WI38 (cell line): ENCODE measurements at regions not wholly inside any gene's neighbourhood (a gene's known extent, or its start where the extent isn't known, plus 50 kb on each side); places are given as distances from the start of the nearest gene placed in this dataset.

Experiments
- H3K4me3 ChIP-seq: 2 replicates; pipeline ENCODE4 v1.5.1; 2011; ENCODE audit warnings: low read depth, mild to moderate bottlenecking, control low read depth, low read length
- CTCF ChIP-seq: IDR thresholded peaks from 2 replicates; pipeline ENCODE4 v1.5.1; 2012; ENCODE audit warnings: low read depth, mild to moderate bottlenecking, control low read depth, low read length

- TF ChIP-seq CTCF: no peak
- no peak overlapping the region for H3K4me3 ChIP-seq
Observed at GRCh38 chr13:33467556-33467955, 182.0 kb upstream of the STARD13 start.

GRCh38 chr13:33471204-33471603 is 185.6 kb upstream of the STARD13 start:
- no peak overlapping the region for H3K4me3 ChIP-seq
- TF ChIP-seq CTCF: no peak

GRCh38 chr13:33472446-33472845 is 186.9 kb upstream of the STARD13 start:
- TF ChIP-seq CTCF: no peak
- no peak overlapping the region for H3K4me3 ChIP-seq

GRCh38 chr13:33479105-33479504 is 193.6 kb upstream of the STARD13 start:
- H3K4me3 ChIP-seq: no peak overlapping the region
- TF ChIP-seq CTCF: no peak

GRCh38 chr13:33480561-33480960 is 195.0 kb upstream of the STARD13 start:
- TF ChIP-seq CTCF: no peak
- H3K4me3 ChIP-seq: no peak overlapping the region

- no peak for TF ChIP-seq CTCF
Observed at GRCh38 chr13:33483471-33483870, 197.9 kb upstream of the STARD13 start.

GRCh38 chr13:33485247-33485646 is 199.7 kb upstream of the STARD13 start:
- TF ChIP-seq CTCF: no peak
- H3K4me3 ChIP-seq: no peak overlapping the region

More at GRCh38 chr13:33483471-33483870, 197.9 kb upstream of the STARD13 start:
- no peak overlapping the region for H3K4me3 ChIP-seq
